ENCODE measurements at regions not wholly inside any gene's neighbourhood (a gene's known extent, or its start where the extent isn't known, plus 50 kb on each side); places are given as distances from the start of the nearest gene placed in this dataset.

GRCh38 chr1:188432427-188432826 is 1603.7 kb downstream of the PLA2G4A start:
- no peak for TF ChIP-seq CTCF (IDR thresholded peaks at IDR 0.05)
- no peak for TF ChIP-seq ZFX (IDR thresholded peaks at IDR 0.05; ENCODE audit: borderline replicate concordance)

GRCh38 chr1:188433425-188433824 is 1604.7 kb downstream of the PLA2G4A start:
- TF ChIP-seq ZFX (IDR thresholded peaks at IDR 0.05; ENCODE audit: borderline replicate concordance), result no peak
- TF ChIP-seq CTCF (IDR thresholded peaks at IDR 0.05), result no peak
- H3K27ac ChIP-seq, result no peak overlapping the region

More at GRCh38 chr1:188432427-188432826, 1603.7 kb downstream of the PLA2G4A start:
- no peak overlapping the region for H3K27ac ChIP-seq

- TF ChIP-seq CTCF (IDR thresholded peaks at IDR 0.05) (no peak), ZFX (IDR thresholded peaks at IDR 0.05; ENCODE audit: borderline replicate concordance) (no peak)
Measured at GRCh38 chr1:188444526-188444925, 1615.8 kb downstream of the PLA2G4A start.

GRCh38 chr1:188462837-188463236 is 1634.1 kb downstream of the PLA2G4A start:
- TF ChIP-seq CTCF (IDR thresholded peaks at IDR 0.05), result no peak
- no peak for TF ChIP-seq ZFX (IDR thresholded peaks at IDR 0.05; ENCODE audit: borderline replicate concordance)
- no peak overlapping the region for H3K27ac ChIP-seq

More at GRCh38 chr1:188444526-188444925, 1615.8 kb downstream of the PLA2G4A start:
- no peak overlapping the region for H3K27ac ChIP-seq

- TF ChIP-seq CTCF (IDR thresholded peaks at IDR 0.05), result peak; percentile 48
- no peak for TF ChIP-seq ZFX (IDR thresholded peaks at IDR 0.05; ENCODE audit: borderline replicate concordance)
- H3K27ac ChIP-seq, result no peak overlapping the region
Measured at GRCh38 chr1:188463919-188464318, 1635.2 kb downstream of the PLA2G4A start.

- no peak for TF ChIP-seq CTCF (IDR thresholded peaks at IDR 0.05)
- TF ChIP-seq ZFX (IDR thresholded peaks at IDR 0.05; ENCODE audit: borderline replicate concordance), result no peak
- no peak overlapping the region for H3K27ac ChIP-seq
Measured at GRCh38 chr1:188466539-188466938, 1637.8 kb downstream of the PLA2G4A start.

GRCh38 chr1:188476606-188477005 is 1647.9 kb downstream of the PLA2G4A start:
- TF ChIP-seq ZFX (IDR thresholded peaks at IDR 0.05; ENCODE audit: borderline replicate concordance) (no peak), CTCF (IDR thresholded peaks at IDR 0.05) (no peak)
- no peak overlapping the region for H3K27ac ChIP-seq

All from 22Rv1 (cell line).